Keratinocyte (primary cell): ENCODE measurements at regions not wholly inside any gene's neighbourhood (a gene's known extent, or its start where the extent isn't known, plus 50 kb on each side); places are given as distances from the start of the nearest gene placed in this dataset.

Source experiments
- CTCF ChIP-seq, 3 experiments: IDR thresholded peaks in 1 of 3; conservative IDR thresholded peaks in 1 of 3; optimal IDR thresholded peaks in 1 of 3; 2 replicates in 2 of 3; 3 replicates in 1 of 3; pipeline versions ENCODE3 to v1.5.1; 2011; ENCODE audit warnings: low read length in 3 of 3, mild to moderate bottlenecking in 3 of 3, moderate library complexity in 2 of 3, control low read depth in 1 of 3, inconsistent platforms in 1 of 3; ENCODE audit not compliant: insufficient read depth in 2 of 3; ENCODE audit errors: extremely low read depth in 1 of 3
- EZH2 ChIP-seq: IDR thresholded peaks from one replicate; pipeline ENCODE4 v1.6.1; 2012; ENCODE audit warnings: inconsistent platforms, mild to moderate bottlenecking, low read length, moderate library complexity

GRCh38 chr3:22349215-22349851 is 598.3 kb upstream of the ZNF385D start:
- no peak for TF ChIP-seq CTCF (optimal IDR thresholded peaks at IDR 0.05 in 1 of 3, IDR thresholded peaks at IDR 0.05 in 1 of 3, conservative IDR thresholded peaks at IDR 0.05 in 1 of 3; ENCODE audit: extremely low read depth in 1 of 3, insufficient read depth in 2 of 3, low read length in 3 of 3)
- TF ChIP-seq EZH2 = no peak
